NCI-H345 (cell line): ENCODE measurements at regions not wholly inside any gene's neighbourhood (a gene's known extent, or its start where the extent isn't known, plus 50 kb on each side); places are given as distances from the start of the nearest gene placed in this dataset.
"Not testable (repeated sequence)": the region's sequence is repeated elsewhere in the genome, so short reads cannot be mapped to it uniquely, and the experiment has no call there.

ENCODE experiments used
- DNase-seq: peaks from one replicate; lab custom pipeline; 2025; lab: John Stamatoyannopoulos, UW

DNA sequence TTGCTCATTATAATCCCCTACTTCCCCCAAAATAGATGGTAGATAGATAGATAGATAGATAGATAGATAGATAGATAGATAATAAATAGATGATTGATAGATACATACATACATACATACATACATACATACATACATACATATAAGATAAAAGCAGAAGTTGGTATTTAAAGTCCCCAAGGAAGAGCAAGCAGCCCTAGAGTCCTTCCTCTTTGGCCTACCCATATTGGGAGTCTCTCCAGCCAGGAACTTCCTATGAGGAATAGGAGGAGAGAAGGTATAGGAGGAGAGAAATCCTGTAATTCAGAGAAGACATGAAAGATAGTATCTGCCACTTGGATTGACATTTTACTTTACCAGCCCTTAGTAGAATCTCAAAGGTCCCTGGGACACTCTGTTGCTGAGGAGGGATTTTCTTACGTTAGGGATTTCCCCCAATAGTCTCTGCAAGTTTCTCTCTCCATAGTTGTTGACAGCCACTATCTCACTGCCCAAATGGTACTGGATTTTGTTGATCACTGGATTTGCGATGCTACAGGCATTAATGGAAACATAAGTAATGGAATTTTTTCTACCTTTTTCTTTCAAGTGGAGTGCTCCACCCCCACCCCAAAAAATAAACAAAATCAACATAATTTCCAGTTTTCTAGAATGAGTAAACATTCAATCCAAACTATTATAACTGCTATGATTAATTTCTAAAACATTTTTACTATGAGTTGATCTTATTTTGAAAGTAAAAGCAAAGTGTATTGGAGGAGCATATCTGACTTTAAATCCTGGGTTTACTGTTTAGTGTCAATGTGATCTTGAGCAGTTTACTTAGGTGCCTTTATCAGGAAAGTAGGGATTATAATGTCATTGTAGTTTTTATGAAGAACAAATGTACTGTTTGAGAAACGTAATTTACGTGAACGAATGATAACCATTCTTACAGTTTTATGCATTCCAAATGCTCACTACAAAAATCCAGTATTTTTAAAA is 93.2 kb upstream of the TNFSF4 start:
- DNase-seq, result no peak

DNA sequence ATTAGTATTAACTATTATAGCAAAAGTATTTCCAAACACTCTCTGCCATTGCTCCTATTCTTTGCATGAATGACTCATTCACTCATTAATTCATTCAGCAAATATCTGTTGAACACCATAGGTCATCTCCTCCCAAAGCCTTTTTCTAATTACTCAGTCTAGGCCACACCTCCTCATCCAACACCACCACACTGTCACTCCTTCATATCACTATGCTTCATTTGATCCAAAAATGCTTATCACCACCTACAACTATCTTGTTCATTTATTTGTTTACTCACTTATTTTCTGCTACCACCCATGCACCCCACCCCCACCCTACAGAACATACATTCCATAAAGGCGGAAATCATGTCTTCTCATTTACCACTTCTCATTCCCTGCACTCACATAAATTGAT is 94.4 kb upstream of the TNFSF4 start:
- DNase-seq, result no peak

- no peak for DNase-seq
Measured at GRCh38 chr1:173302366-173302765, 95.2 kb upstream of the TNFSF4 start.

DNA sequence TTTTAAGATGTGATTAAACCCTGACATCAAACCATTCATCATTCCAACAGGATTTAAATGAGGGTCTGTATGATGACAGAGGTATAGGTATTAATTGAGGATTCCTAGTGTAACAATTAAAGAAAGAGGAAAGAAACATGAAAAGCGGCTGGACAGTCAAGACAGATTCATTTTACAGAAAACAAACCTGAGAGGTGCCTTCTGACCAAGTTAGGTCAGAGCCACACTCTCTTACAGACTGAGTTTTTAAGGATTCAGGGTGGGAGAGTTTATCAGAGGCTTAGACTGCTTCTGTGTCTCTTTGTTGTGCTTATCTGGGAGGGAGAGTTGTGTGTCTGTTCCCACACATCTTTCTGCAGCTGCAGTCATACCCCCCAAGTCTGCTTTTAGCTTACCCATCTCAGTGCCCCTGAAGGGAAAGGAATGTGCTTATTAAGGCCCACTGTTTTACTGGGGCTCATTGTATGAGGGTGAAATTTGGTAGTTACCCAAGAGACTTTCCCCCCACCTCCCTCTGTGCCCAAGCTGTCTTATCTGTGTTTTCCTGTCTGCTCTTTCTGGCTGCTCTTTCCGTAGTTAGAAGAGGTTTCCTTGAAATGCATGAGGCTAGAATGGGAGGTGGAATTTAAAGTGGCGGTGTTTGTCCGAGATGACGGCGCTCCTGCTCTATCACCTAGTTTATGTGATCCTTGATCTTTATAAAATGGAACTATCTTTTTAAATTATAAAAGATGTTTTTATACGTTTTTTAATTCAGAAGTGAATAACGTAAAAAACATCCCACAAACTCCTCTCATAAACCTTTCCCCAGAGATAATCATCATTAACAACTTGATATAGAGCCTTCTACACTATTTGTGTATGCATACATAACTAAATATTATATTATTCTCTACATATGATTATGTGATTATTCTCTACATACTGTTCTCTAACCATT is 96.0 kb upstream of the TNFSF4 start:
- no peak for DNase-seq

GRCh38 chr1:173303984-173304383 is 96.9 kb upstream of the TNFSF4 start:
- DNase-seq, result no peak

DNA sequence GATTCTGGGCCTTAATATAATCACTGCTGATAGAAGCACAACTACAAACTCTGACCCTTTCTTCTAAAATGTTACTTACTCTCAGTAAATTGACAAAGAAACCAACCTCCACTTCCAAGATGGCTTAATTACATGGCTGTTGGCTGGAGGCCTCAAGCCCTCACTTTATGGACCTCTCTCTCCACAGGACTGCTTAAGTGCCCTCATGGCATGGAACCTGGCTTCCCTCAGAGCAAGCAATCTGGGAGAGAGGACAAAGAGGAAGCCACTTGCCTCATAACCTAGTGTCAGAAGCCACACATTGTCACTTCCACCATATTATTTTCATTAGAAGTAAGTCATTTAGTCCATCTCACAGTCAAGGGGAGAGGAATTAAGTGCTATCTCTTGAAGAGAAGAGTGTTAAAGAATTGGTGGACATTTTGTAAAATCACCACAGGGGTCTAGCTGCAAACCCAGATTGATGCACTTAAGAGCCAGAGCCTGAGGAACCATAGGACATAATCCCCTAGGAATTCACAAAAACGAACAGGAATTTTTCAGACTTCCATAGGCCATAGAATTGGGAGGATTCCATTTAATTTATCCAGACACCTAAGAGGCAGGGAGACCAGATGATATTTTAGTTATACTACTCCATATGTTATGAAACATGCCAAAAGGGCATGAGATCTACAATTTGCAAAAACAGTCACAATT is 97.5 kb upstream of the TNFSF4 start:
- no peak for DNase-seq

- DNase-seq, result no peak
Measured at GRCh38 chr1:173307845-173308244, 100.7 kb upstream of the TNFSF4 start.

- no peak for DNase-seq
Measured at GRCh38 chr1:173314656-173315055, 107.5 kb upstream of the TNFSF4 start.

GRCh38 chr1:173315296-173315695 is 108.2 kb upstream of the TNFSF4 start:
- no peak for DNase-seq

GRCh38 chr1:173318788-173319187 is 111.7 kb upstream of the TNFSF4 start:
- DNase-seq, result no peak

DNA sequence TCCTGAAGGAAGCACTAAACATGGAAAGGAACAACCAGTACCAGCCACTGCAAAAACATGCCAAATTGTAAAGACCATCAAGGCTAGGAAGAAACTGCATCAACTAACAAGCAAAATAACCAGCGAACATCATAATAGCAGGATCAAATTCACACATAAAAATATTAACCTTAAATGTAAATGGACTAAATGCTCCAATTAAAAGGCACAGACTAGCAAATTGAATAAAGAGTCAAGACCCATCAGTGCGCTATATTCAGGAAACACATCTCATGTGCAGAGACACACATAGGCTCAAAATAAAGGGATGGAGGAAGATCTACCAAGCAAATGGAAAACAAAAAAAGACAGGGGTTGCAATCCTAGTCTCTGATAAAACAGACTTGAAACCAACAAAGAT is 117.2 kb upstream of the TNFSF4 start:
- DNase-seq, result not testable (repeated sequence)

GRCh38 chr1:173327987-173328386 is 120.9 kb upstream of the TNFSF4 start:
- DNase-seq, result not testable (repeated sequence)

DNA sequence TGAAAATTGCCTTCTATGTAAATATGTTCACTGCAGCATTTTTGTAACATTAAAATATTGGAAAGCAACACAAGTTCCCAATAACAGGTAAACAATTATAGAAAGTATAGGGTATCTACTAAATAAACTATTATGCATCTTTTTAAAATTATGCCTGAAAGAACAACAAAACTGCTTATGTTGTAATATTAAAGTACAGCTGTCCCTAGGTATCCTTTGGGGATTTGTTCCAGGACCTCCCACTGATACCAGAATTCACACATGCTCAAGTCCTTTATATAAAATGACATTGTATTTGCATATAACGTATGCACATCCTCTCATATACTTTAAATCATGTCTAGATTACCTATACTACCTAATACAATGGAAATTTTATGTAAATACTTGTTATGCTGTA is 121.8 kb upstream of the TNFSF4 start:
- DNase-seq, result no peak

GRCh38 chr1:173329726-173330125 is 122.6 kb upstream of the TNFSF4 start:
- no peak for DNase-seq

DNA sequence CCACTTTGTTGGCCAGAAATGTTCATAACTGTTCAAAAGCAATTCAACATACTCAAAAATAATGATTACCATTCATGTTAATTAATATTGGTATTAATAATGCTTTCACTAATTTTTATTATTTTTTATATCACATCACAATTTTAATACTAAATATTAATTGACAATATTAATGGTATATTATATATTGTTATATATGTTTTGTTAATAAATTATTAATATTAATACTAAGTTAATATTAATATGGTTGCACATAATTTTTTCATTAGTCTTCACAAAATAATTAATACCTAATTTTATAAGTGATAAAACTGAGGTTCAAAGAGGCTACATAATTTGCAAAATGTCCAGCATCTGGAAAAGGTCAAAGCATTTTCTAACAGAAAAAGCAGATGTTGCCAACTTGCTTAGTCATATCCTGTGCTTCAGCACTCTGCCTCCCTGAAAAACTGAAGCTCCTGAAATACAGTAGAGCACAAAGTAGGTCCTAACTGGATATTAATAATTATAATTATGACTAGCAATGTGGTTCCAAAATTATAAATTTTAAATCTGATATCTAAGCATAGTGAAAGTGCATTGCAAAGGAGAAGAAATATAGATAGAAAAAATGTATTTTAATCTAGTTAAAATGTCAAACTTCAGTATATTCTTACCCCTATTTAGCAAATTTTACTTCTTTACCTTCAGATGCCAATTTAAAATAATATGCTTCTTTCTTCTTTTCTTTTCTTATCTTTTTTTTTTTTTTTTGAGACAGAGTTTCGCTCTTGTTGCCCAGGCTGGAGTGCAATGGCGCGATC is 123.2 kb upstream of the TNFSF4 start:
- DNase-seq, result no peak

- not testable (repeated sequence) for DNase-seq
Measured at GRCh38 chr1:173330952-173331548, 123.9 kb upstream of the TNFSF4 start.

DNA sequence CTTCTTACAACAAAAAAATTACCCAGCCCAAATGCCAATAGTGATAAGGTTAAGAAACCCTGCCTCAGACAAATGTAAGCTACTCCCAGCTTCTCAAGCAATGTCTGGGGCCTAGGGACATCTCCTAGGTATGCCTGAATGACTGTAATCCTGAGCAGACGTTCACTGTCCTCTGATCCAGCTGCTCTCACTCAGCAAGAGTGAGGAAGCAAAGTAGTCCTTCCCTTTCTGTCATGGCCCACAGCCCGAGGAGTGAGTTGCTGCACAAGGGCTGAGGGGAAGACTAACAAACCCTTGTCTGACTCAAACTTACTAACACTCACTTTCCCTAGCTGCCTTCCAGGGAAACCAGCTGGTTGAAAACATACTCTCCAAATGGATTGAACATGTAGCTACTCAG is 124.9 kb upstream of the TNFSF4 start:
- no peak for DNase-seq

DNA sequence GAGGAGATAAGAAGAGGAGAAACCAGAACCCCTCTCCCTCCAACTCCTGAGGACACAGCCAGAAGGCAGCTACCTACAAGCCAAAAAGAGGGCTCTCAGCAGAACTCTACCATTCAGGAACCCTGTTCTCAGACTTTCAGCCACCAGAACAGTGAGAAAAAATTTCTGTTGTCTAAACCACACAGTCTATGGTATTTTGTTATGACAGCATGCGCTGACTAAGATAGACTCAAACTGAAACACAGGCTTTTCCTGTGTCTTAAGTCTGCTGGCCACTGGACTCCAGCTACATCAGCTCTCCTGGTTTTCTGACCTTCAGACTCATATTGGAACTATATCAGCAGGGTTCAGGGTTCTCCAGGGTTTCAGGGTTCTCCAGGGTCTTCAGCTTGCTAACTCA is 126.5 kb upstream of the TNFSF4 start:
- DNase-seq, result no peak

GRCh38 chr1:173337126-173337525 is 130.0 kb upstream of the TNFSF4 start:
- DNase-seq, result no peak

DNA sequence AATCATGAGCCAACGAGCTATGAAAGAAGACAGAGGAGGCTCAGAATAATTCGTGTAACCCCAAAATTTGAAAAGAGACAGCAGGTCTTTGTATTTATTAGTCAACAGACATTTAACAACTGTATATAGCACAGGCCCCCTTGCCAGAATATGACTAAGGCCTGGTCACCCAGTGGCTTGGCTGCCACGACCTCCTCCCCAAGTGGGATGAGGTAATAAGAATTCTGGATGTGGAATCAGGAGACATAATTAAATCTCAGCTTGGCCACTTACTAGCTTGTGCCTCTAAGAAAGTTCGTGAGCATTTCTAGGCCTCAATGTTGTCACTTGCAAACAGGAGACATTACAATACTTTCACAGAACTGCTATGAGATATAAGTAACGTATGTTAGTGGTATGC is 134.2 kb upstream of the TNFSF4 start:
- DNase-seq, result no peak

GRCh38 chr1:173341971-173342370 is 134.8 kb upstream of the TNFSF4 start:
- no peak for DNase-seq
